ENCODE measurements at regions not wholly inside any gene's neighbourhood (a gene's known extent, or its start where the extent isn't known, plus 50 kb on each side); places are given as distances from the start of the nearest gene placed in this dataset.

DNA sequence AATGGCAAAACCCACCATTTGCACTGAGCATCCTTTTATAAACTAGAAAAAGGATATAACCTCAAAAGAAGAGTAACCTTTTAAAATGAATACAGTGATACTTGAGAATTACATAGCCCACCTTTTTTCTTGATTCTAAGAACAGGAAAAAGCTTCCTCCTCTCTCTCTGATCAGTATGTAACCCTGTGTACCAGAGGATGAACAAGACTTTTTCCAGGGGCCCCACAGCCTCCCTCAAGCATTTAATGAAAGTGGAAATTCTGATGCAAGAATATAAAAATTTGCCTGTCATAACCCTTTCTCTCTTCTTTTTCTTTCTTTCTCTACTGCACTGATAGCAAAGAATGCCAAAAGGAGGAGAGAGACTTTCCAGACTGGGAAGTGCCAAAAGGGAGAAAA is 64.2 kb upstream of the BTN3A2 start:
- DNase-seq (ENCODE audit: low read depth in 2 of 2), result no peak

DNA sequence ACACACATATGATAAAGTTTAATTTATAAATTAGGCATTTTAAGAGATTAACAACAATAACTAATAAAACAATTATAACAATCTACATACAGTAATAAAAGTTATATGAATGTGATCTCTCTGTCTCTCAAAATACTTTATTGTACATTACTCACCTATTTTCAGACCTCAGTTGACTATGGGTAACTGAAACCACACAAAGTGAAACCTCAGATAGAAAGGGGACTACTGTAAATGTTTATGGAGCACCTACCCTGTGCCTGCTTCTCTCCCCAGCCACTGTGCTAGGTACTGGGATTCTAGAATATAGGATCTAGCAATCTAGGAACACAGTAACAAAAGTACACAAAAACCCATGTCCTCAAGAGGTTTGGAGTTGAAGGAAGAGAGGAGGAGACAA is 63.4 kb upstream of the BTN3A2 start:
- TF ChIP-seq, protein P1, sequence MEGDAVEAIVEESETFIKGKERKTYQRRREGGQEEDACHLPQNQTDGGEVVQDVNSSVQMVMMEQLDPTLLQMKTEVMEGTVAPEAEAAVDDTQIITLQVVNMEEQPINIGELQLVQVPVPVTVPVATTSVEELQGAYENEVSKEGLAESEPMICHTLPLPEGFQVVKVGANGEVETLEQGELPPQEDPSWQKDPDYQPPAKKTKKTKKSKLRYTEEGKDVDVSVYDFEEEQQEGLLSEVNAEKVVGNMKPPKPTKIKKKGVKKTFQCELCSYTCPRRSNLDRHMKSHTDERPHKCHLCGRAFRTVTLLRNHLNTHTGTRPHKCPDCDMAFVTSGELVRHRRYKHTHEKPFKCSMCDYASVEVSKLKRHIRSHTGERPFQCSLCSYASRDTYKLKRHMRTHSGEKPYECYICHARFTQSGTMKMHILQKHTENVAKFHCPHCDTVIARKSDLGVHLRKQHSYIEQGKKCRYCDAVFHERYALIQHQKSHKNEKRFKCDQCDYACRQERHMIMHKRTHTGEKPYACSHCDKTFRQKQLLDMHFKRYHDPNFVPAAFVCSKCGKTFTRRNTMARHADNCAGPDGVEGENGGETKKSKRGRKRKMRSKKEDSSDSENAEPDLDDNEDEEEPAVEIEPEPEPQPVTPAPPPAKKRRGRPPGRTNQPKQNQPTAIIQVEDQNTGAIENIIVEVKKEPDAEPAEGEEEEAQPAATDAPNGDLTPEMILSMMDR (IDR thresholded peaks at IDR 0.05; ENCODE audit: low read depth, low read length), result no peak
- H3K4me3 ChIP-seq (replicated peaks in 1 of 2; ENCODE audit: low read depth in 2 of 2, low read length in 2 of 2), result no peak overlapping the region
- DNase-seq (ENCODE audit: low read depth in 2 of 2), result no peak

More for the DNA sequence above, 64.2 kb upstream of the BTN3A2 start:
- H3K4me3 ChIP-seq (replicated peaks in 1 of 2; ENCODE audit: low read depth in 2 of 2, low read length in 2 of 2), result no peak overlapping the region
- TF ChIP-seq, protein P1 (IDR thresholded peaks at IDR 0.05; ENCODE audit: low read depth, low read length), result no peak

DNA sequence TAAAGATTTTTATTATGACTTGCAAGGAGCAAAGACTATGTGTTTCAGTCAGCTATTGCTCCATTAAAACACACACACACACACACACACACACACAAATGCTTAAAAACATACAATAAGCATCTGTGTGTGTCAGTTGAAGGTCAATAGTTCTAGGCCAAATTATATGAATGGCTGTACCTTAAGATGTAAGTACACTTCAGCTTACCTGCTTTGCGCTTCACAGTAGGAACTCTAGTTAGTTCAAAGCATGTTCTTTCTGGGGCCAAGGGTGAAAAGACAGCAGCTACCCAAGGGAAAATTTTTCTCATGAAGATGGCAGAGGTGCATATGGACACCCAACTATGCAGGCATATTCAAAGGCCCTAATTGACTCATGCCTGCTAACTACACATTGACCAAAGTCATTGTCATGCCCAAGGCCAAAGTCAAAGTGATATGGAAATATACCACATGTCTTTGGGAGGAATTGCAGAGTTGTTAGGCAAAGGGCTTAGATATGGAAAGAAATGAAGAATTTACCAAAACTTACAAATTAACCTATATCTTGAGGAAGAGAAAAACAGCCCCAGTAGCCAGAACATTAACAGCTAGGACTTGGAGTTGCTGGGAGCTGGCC is 61.9 kb upstream of the BTN3A2 start:
- TF ChIP-seq, protein P1 (IDR thresholded peaks at IDR 0.05; ENCODE audit: low read depth, low read length), result no peak
- no peak overlapping the region for H3K4me3 ChIP-seq (replicated peaks in 1 of 2; ENCODE audit: low read depth in 2 of 2, low read length in 2 of 2)
- no peak for DNase-seq (ENCODE audit: low read depth in 2 of 2)

DNA sequence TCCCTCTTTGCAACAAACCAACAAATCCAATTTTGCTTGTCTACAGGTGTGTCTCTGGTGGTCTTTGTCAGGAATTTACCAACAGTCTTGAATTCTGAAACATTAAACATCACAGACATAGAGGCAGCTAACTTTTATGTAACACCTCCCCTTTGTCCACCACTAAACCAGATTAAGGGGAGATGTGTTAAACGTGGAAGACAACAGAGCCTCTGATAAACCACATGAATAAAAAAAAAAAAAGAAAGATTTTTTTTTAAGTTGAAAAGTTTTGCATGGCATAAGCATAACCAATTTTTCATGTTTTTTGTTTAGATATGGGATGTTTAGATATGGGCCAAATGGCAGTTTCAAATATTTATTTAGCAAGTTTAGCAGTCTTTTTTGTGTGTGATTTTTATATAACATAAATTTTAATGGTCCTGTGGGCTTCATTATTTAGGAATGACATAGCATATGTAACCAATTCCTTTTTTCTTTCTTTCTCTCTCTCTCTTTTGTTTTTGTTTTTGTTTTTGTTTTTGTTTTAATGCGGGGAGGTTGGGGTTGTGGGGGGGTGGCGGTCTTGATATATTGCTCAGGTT is 60.7 kb upstream of the BTN3A2 start:
- no peak for DNase-seq (ENCODE audit: low read depth in 2 of 2)
- H3K4me3 ChIP-seq (replicated peaks in 1 of 2; ENCODE audit: low read depth in 2 of 2, low read length in 2 of 2), result peak overlapping the region; percentile 43 to 51
- TF ChIP-seq, protein P1 (IDR thresholded peaks at IDR 0.05; ENCODE audit: low read depth, low read length), result no peak

DNA sequence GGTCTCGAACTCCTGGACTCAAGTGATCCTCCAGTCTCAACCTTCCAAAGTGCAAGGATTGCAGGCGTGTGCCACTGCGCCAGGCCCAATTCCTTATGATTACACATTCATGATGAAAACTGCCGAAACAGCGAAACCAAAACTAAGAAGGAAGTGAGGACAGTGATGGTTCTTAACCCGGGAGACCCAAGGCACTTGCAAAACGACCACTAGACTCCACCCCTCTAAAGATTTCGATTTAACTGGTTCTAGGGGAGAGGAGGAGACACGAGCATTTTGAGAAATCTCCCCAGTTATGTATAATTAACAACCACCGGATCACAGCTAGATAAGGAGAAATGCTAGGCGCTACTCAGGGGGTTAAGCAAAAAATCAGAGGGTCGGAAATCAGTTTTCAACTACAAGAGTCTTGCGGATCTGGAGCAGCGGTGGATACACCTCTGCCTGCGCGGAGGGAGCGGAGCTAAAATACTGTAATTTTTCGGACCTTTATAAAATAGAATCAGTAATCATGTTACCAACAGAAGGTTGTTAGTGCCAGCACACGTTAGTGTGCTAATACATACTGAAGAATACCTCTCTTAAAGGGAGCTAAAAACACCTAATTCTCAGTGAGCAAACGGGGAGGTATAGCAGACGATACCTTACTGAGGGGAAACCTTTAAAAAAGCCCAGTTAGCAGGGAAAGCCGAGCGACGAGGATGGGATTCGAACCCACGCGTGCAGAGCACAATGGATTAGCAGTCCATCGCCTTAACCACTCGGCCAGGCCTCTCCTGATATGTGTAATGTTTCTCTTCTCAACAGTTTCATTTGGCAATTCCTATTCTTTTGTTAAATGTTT is 60.0 kb upstream of the BTN3A2 start:
- H3K4me3 ChIP-seq (replicated peaks in 1 of 2; ENCODE audit: low read depth in 2 of 2, low read length in 2 of 2), result peak overlapping the region; percentile 43 to 51
- TF ChIP-seq, protein P1 (IDR thresholded peaks at IDR 0.05; ENCODE audit: low read depth, low read length), result no peak
- peak; percentile 87 to 94 for DNase-seq (ENCODE audit: low read depth in 2 of 2)

DNA sequence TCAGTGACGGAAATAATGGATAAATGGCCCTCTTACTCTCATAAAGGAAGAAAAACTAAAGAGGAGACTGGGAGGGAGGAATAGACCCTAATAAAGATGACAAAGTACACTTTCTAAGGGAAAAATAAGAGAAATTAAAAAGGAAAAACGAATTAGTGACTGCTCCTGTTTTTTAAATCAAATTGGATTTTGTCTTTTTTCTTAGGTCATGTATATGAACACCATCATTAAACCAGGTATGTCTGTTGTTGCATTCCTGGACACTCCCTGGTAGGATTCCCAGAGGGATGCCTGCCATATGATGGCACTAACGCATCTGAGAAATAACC is 59.4 kb upstream of the BTN3A2 start:
- DNase-seq (ENCODE audit: low read depth in 2 of 2), result no peak
- TF ChIP-seq, protein P1 (IDR thresholded peaks at IDR 0.05; ENCODE audit: low read depth, low read length), result no peak
- H3K4me3 ChIP-seq (replicated peaks in 1 of 2; ENCODE audit: low read depth in 2 of 2, low read length in 2 of 2), result no peak overlapping the region

Data from cardiac fibroblast (primary cell).